Peyer's patch (tissue), 4 donors: ENCODE measurements at regions not wholly inside any gene's neighbourhood (a gene's known extent, or its start where the extent isn't known, plus 50 kb on each side); places are given as distances from the start of the nearest gene placed in this dataset.

ENCODE experiments used
- DNase-seq, 3 donors: peaks; one replicate each; pipeline ENCODE4 v3.0.0-alpha.2; 2017 to 2019
- H3K27ac ChIP-seq, 4 donors: fragments of 200-600 bp; sonication (generic); one replicate each; pipeline ENCODE4 v1.5.1; 2016 to 2019
- H3K27me3 ChIP-seq, 2 donors: fragments of 200-600 bp; sonication (generic); one replicate each; pipeline ENCODE4 v1.5.1; 2019
- H3K36me3 ChIP-seq, 3 donors: fragments of 200-600 bp; sonication (generic); one replicate each; pipeline ENCODE4 v1.5.1; 2016 to 2019
- H3K4me1 ChIP-seq, 4 donors: fragments of 200-600 bp; sonication (generic); one replicate each; pipeline ENCODE4 v1.5.1; 2016 to 2019
- H3K4me3 ChIP-seq, 4 donors: fragments of 200-600 bp; sonication (generic); 1 replicate in 3 of 4; 2 replicates in 1 of 4; pipeline ENCODE4 v1.5.1; 2016 to 2019; ENCODE audit warnings: mild to moderate bottlenecking in 1 of 4
- H3K9me3 ChIP-seq, 4 donors: fragments of 200-600 bp; sonication (generic); one replicate each; pipeline ENCODE4 v1.5.1; 2016 to 2019; ENCODE audit warnings: mild to moderate bottlenecking in 1 of 4
- CTCF ChIP-seq, 6 experiments: fragments of 450-650 bp in 4 of 6; fragments of 200-600 bp in 2 of 6; sonication (generic) in 1 of 6; IDR thresholded peaks; one replicate each; pipeline ENCODE4 v1.5.1; 2017 to 2019; ENCODE audit warnings: antibody characterized with exemption in 6 of 6, mild to moderate bottlenecking in 3 of 6, moderate library complexity in 1 of 6
- POLR2A ChIP-seq, 2 donors: fragments of 450-650 bp; IDR thresholded peaks; one replicate each; pipeline ENCODE4 v1.5.1; 2017; ENCODE audit warnings: antibody characterized with exemption in 2 of 2, mild to moderate bottlenecking in 2 of 2, moderate library complexity in 2 of 2

DNA sequence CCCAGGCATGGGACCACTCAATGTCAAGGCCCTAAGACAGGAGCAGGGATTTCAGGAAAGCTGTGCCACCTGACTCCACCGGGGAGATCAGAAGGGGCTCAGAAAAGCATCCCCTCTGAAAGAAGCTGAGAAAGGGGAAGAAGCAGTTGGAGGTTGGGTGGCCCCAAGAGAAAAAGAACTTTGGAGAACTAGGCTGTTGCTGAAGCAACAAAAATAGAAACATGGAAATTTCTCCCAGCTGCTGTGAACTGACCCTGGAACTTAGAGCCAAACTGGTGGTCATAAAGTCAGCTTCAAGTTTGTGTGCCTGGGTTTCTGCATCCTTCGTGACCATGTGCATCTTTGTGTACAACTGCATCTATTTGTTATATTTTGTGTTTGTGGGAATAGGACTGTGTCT is 534.5 kb downstream of the MAFB start:
- Histone ChIP-seq H3K4me3 (no peak overlapping the region), H3K9me3 (no peaks in the 10 kb centered on the region), H3K27ac (no peak overlapping the region), H3K27me3 (no peaks in the 10 kb centered on the region), H3K4me1 (no peaks in the 10 kb centered on the region), H3K36me3 (no peaks in the 10 kb centered on the region)
- TF ChIP-seq CTCF (IDR thresholded peaks at IDR 0.05) (no peak), POLR2A (IDR thresholded peaks at IDR 0.05) (no peak)
- no peak for DNase-seq

DNA sequence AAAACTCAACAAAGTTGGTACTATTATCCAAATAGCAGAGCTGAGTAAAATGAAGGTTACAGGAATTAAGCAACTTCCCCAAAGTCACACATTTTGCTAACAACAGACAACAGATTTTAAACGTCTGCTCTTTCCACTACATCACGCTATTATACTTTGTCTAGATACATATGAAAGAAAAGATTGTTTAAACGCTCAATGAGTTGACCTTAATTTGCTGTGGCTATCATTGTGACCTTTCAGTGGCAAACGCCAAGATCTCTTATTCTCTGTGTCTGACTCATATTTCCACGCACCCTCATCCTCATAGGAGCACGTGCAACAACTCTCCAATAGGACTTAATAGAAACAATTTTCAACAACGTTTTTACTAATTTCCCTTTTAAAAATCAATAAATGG is 540.1 kb downstream of the MAFB start:
- H3K36me3 ChIP-seq = no peaks in the 10 kb centered on the region
- DNase-seq = no peak
- no peak for TF ChIP-seq POLR2A (IDR thresholded peaks at IDR 0.05)
- TF ChIP-seq CTCF (IDR thresholded peaks at IDR 0.05) = no peak
- no peak overlapping the region for H3K27ac ChIP-seq
- no peaks in the 10 kb centered on the region for H3K27me3 ChIP-seq
- no peaks in the 10 kb centered on the region for H3K9me3 ChIP-seq
- no peak overlapping the region for H3K4me3 ChIP-seq
- H3K4me1 ChIP-seq = no peaks in the 10 kb centered on the region

GRCh38 chr20:40146071-40146470 is 543.0 kb downstream of the MAFB start:
- Histone ChIP-seq H3K4me3 (no peak overlapping the region), H3K27me3 (no peaks in the 10 kb centered on the region), H3K9me3 (no peaks in the 10 kb centered on the region), H3K36me3 (no peaks in the 10 kb centered on the region), H3K27ac (no peak overlapping the region), H3K4me1 (no peaks in the 10 kb centered on the region)
- no peak for DNase-seq
- TF ChIP-seq POLR2A (IDR thresholded peaks at IDR 0.05) (no peak), CTCF (IDR thresholded peaks at IDR 0.05) (no peak)

- Histone ChIP-seq H3K36me3 (no peaks in the 10 kb centered on the region), H3K4me1 (no peaks in the 10 kb centered on the region), H3K4me3 (no peak overlapping the region), H3K27ac (no peak overlapping the region), H3K27me3 (no peaks in the 10 kb centered on the region), H3K9me3 (no peaks in the 10 kb centered on the region)
- no peak for TF ChIP-seq POLR2A (IDR thresholded peaks at IDR 0.05)
- no peak for DNase-seq
Measured at GRCh38 chr20:40144581-40144980, 544.5 kb downstream of the MAFB start.

- H3K27ac ChIP-seq = no peak overlapping the region
- H3K27me3 ChIP-seq = no peaks in the 10 kb centered on the region
- no peak overlapping the region for H3K4me3 ChIP-seq
- H3K36me3 ChIP-seq = no peaks in the 10 kb centered on the region
- H3K4me1 ChIP-seq = no peaks in the 10 kb centered on the region
- H3K9me3 ChIP-seq = no peaks in the 10 kb centered on the region
- no peak for TF ChIP-seq POLR2A (IDR thresholded peaks at IDR 0.05)
- no peak for TF ChIP-seq CTCF (IDR thresholded peaks at IDR 0.05)
- no peak for DNase-seq
Measured at GRCh38 chr20:40134176-40134575, 554.9 kb downstream of the MAFB start.

- Histone ChIP-seq H3K27ac (no peak overlapping the region), H3K36me3 (no peaks in the 10 kb centered on the region), H3K27me3 (no peaks in the 10 kb centered on the region), H3K4me3 (no peak overlapping the region), H3K9me3 (no peaks in the 10 kb centered on the region), H3K4me1 (no peaks in the 10 kb centered on the region)
- DNase-seq = no peak
- TF ChIP-seq CTCF (IDR thresholded peaks at IDR 0.05) (no peak), POLR2A (IDR thresholded peaks at IDR 0.05) (no peak)
Measured at GRCh38 chr20:40120827-40121226, 568.2 kb downstream of the MAFB start.
